ENCODE measurements at regions not wholly inside any gene's neighbourhood (a gene's known extent, or its start where the extent isn't known, plus 50 kb on each side); places are given as distances from the start of the nearest gene placed in this dataset.

DNA sequence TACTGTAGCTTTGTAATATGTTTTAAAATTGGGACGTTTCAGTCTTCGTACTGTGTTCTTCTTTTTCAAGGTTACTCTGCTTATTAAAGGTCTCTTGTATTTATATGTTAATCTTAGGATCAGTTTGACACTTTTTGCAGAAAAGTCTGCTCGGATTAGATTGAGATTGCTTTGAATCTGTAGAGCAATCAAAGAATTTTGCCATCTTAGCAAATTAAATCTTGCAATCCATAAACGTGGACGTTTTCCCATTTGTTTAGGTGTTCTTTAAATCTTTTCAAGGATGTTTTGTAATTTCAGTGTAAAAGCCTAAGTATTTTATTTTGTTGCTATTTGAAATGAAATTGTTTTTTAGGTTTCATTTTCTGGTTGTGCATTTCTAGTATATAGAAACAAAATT is 78.0 kb upstream of the GTSF1L start:
- no peak for DNase-seq (ENCODE audit: low spot score)
- H4K20me1 ChIP-seq (ENCODE audit: insufficient read depth, low read length), result no peaks in the 10 kb centered on the region
- H3K36me3 ChIP-seq (ENCODE audit: insufficient read depth, low read length), result no peaks in the 10 kb centered on the region
- no peak overlapping the region for H2AFZ ChIP-seq (ENCODE audit: low read length)
- no peaks in the 10 kb centered on the region for H3K4me1 ChIP-seq (ENCODE audit: insufficient read depth, low read length, poor library complexity, severe bottlenecking)
- no peaks in the 10 kb centered on the region for H3K79me2 ChIP-seq (ENCODE audit: insufficient read depth, low read depth, low read length)
- no TSS peak for BruUV-seq (replicated peaks)
- no peak overlapping the region for H3K4me2 ChIP-seq (ENCODE audit: low read length)
- TF ChIP-seq, protein P1, sequence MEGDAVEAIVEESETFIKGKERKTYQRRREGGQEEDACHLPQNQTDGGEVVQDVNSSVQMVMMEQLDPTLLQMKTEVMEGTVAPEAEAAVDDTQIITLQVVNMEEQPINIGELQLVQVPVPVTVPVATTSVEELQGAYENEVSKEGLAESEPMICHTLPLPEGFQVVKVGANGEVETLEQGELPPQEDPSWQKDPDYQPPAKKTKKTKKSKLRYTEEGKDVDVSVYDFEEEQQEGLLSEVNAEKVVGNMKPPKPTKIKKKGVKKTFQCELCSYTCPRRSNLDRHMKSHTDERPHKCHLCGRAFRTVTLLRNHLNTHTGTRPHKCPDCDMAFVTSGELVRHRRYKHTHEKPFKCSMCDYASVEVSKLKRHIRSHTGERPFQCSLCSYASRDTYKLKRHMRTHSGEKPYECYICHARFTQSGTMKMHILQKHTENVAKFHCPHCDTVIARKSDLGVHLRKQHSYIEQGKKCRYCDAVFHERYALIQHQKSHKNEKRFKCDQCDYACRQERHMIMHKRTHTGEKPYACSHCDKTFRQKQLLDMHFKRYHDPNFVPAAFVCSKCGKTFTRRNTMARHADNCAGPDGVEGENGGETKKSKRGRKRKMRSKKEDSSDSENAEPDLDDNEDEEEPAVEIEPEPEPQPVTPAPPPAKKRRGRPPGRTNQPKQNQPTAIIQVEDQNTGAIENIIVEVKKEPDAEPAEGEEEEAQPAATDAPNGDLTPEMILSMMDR (conservative IDR thresholded peaks at IDR 0.05; ENCODE audit: low read length), result no peak
- no peak for TF ChIP-seq EZH2phosphoT487 (IDR thresholded peaks at IDR 0.05; ENCODE audit: borderline replicate concordance, low read depth, low read length)
- intact Hi-C loops (cut with micrococcal nuclease; ENCODE audit: unreplicated experiment), result no loop called here
- ChIA-PET POLR2A (no interaction called here), CTCF (ENCODE audit: unreplicated experiment) (no interaction called here)
- peaks cover 28% of the 10 kb centered on the region; the same call in 1 of the 2 replicates for H3K9me3 ChIP-seq (ENCODE audit: low read length)
- H3K4me3 ChIP-seq (ENCODE audit: low read depth, low read length, poor library complexity, severe bottlenecking), result no peak overlapping the region
- H3K27ac ChIP-seq (ENCODE audit: low read depth, low read length, poor library complexity, severe bottlenecking), result no peak overlapping the region
- H3K9me2 ChIP-seq (ENCODE audit: insufficient read depth, low read length), result no peaks in the 10 kb centered on the region

DNA sequence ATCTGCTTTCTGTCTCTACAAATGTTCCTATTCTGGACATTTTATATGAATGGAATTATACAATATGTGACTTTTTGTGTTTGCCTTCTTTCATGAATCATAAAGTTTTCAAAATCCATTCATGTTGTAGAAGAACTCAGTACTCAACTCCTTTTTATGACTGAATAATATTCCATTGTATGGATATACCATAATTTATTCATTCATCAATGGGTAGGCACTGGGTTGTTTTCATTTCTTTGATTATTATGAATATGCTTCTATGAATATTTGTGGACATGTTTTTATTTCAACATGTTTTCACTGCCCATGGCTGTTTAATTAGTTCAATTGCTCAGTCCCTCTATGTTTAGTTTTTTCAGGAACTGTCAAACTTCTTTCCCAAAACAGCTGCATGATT is 76.5 kb upstream of the GTSF1L start:
- Histone ChIP-seq H3K27ac (ENCODE audit: low read depth, low read length, poor library complexity, severe bottlenecking) (no peak overlapping the region), H3K4me3 (ENCODE audit: low read depth, low read length, poor library complexity, severe bottlenecking) (no peak overlapping the region), H3K9me2 (ENCODE audit: insufficient read depth, low read length) (no peaks in the 10 kb centered on the region), H3K36me3 (ENCODE audit: insufficient read depth, low read length) (no peaks in the 10 kb centered on the region), H4K20me1 (ENCODE audit: insufficient read depth, low read length) (no peaks in the 10 kb centered on the region), H3K4me2 (ENCODE audit: low read length) (no peak overlapping the region), H3K4me1 (ENCODE audit: insufficient read depth, low read length, poor library complexity, severe bottlenecking) (no peaks in the 10 kb centered on the region), H2AFZ (ENCODE audit: low read length) (no peak overlapping the region), H3K79me2 (ENCODE audit: insufficient read depth, low read depth, low read length) (no peaks in the 10 kb centered on the region), H3K9me3 (ENCODE audit: low read length) (0 out of 2 replicates have a peak, but pooled peaks cover 17% of the 10 kb centered on the region)
- DNase-seq (ENCODE audit: low spot score), result no peak
- CTCF ChIA-PET (ENCODE audit: unreplicated experiment), result no interaction called here
- intact Hi-C loops (cut with micrococcal nuclease; ENCODE audit: unreplicated experiment), result no loop called here
- POLR2A ChIA-PET, result no interaction called here
- no peak for TF ChIP-seq EZH2phosphoT487 (IDR thresholded peaks at IDR 0.05; ENCODE audit: borderline replicate concordance, low read depth, low read length)
- TF ChIP-seq, protein P1 (conservative IDR thresholded peaks at IDR 0.05; ENCODE audit: low read length), result no peak
- no TSS peak for BruUV-seq (replicated peaks)

DNA sequence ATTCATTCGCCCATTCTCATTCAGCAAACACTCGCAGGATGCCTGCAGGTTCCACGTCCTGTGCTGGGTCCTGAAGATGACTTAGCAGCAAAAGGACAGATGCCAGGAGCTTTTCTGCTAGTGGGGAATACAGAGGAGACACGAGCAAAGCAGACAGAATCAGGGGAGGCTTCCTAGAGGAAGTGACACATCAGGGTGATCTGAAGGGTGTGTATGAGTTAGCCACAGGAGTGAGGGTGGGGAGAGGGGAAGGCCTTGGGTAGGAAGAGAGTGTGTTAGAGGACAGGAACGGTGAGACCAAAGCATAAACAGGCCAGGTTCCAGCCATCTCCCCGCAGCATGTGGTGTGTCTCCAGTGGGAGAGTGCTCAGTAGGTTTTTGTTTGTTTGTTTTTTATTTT is 73.4 kb upstream of the GTSF1L start:
- Histone ChIP-seq H3K4me2 (ENCODE audit: low read length) (no peak overlapping the region), H3K4me1 (ENCODE audit: insufficient read depth, low read length, poor library complexity, severe bottlenecking) (no peaks in the 10 kb centered on the region), H3K4me3 (ENCODE audit: low read depth, low read length, poor library complexity, severe bottlenecking) (no peak overlapping the region), H3K27ac (ENCODE audit: low read depth, low read length, poor library complexity, severe bottlenecking) (no peak overlapping the region), H3K9me3 (ENCODE audit: low read length) (0 out of 2 replicates have a peak, but pooled peaks cover 17% of the 10 kb centered on the region), H4K20me1 (ENCODE audit: insufficient read depth, low read length) (no peaks in the 10 kb centered on the region), H3K79me2 (ENCODE audit: insufficient read depth, low read depth, low read length) (no peaks in the 10 kb centered on the region), H3K9me2 (ENCODE audit: insufficient read depth, low read length) (no peaks in the 10 kb centered on the region), H2AFZ (ENCODE audit: low read length) (no peak overlapping the region), H3K36me3 (ENCODE audit: insufficient read depth, low read length) (no peaks in the 10 kb centered on the region)
- intact Hi-C loops (cut with micrococcal nuclease; ENCODE audit: unreplicated experiment), result no loop called here
- CTCF ChIA-PET (ENCODE audit: unreplicated experiment), result no interaction called here
- no peak for DNase-seq (ENCODE audit: low spot score)
- BruUV-seq (replicated peaks), result no TSS peak
- POLR2A ChIA-PET, result no interaction called here
- TF ChIP-seq, protein P1 (conservative IDR thresholded peaks at IDR 0.05; ENCODE audit: low read length), result no peak
- TF ChIP-seq EZH2phosphoT487 (IDR thresholded peaks at IDR 0.05; ENCODE audit: borderline replicate concordance, low read depth, low read length), result no peak

Data from OCI-LY7 (cell line).